Umbilical cord (tissue), 1 donor: ENCODE measurements at regions not wholly inside any gene's neighbourhood (a gene's known extent, or its start where the extent isn't known, plus 50 kb on each side); places are given as distances from the start of the nearest gene placed in this dataset.
A peak's percentile ranks its signal among the peaks of the same experiment; 100 is the strongest.
"Not testable (repeated sequence)": the region's sequence is repeated elsewhere in the genome, so short reads cannot be mapped to it uniquely, and the experiment has no call there.

ENCODE experiments used
- DNase-seq: peaks from one replicate; pipeline ENCODE4 v3.0.0-alpha.2; 2015; ENCODE audit warnings: low spot score

DNA sequence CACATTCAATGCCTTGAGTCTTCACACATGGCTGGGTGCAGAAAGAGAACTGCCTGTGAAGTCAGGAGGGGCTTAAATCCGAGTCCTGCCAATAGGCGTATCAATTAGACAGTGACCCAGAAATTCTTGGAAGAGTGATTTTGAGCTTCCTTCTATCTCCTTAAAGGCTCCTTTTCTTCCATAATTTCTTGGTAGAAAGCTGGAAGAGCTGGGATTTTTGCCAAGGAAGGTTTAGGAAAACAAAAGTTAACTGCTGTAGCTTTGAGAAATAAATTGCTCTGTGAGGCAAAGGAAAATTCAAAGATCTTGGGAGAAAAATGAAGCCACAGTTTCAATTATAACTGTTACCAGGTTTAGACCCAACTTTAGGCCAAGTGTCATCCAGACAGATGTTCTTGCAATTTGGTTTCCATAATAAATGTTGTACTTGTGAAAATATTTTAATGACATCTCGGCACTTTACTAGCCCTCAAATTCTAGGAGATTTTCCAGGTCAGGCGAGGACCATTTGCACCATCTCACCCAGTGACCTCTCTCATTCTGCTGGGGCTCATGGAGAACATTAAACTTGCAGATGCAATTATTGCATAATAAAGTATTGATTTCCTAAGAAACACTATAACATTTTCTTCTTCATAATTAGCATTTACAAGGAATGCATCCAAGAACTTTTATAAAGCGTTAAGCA is 329.7 kb upstream of the MEIS1 start:
- DNase-seq = peak; percentile 21

DNA sequence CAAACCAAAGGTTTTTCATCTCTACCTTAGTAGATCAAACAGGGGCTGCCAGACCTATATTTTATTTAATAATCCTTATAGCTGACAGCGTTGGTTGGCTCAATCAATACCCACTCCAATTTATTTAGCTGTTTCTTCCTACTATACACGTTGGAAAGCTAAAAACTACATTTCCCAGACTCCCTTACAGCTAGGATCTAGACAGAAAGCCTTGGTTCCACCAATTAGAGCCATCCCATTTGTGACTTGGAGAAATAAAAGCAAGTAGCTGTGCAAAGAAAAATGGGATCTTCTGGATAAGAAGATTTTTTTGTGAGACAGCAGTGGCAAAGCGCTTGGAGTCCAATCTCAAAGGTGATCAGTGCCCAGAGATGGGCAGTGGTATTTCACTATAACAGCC is 331.3 kb upstream of the MEIS1 start:
- no peak for DNase-seq

GRCh38 chr2:66101206-66101605 is 333.7 kb upstream of the MEIS1 start:
- DNase-seq = no peak

- DNase-seq = no peak
These were observed 339.0 kb upstream of the MEIS1 start for GRCh38 chr2:66095820-66096345.

DNA sequence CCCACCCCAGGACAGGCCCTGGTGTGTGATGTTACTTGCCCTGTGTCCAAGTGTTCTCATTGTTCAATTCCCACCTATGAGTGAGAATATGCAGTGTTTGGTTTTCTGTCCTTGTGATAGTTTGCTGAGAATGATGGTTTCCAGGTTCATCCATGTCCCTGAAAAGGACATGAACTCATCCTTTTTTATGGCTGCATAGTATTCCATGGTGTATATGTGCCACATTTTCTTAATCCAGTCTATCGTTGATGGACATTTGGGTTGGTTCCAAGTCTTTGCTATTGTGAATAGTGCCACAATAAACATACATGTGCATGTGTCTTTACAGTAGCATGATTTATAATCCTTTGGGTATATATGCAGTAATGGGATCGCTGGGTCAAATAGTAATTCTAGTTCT is 340.2 kb upstream of the MEIS1 start:
- not testable (repeated sequence) for DNase-seq

GRCh38 chr2:66093371-66093770 is 341.6 kb upstream of the MEIS1 start:
- DNase-seq = no peak

DNA sequence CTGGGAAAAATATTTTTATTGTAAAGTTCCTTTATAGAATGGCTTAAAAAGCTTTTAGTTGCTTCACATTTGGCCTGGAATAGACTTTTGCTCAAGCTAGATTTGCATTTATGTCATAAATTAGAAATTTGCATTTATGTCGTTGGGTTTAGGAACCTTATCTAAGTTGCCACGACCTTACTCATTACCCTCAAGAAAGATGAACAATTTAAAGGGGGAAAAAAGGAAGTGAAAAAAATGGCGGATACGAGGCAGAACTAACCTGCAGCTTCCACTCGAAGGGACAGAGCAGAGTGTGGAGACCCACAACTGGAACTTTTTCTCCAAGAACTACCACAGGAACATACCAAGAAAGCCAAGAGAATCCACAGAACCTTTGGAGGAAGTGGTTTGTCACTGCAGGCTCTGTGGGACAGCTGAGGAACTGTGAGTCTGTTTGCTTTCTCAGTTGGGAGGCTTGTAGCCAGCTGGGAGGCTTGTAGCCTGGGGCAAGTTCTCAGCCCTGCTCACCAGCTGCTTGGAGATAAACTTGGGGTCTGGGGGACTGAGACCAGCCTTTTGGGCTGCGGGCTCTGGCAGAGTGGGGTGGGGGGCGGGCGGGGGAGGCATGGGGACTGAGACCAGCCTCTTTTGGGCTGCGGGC is 349.9 kb upstream of the MEIS1 start:
- DNase-seq = no peak

DNA sequence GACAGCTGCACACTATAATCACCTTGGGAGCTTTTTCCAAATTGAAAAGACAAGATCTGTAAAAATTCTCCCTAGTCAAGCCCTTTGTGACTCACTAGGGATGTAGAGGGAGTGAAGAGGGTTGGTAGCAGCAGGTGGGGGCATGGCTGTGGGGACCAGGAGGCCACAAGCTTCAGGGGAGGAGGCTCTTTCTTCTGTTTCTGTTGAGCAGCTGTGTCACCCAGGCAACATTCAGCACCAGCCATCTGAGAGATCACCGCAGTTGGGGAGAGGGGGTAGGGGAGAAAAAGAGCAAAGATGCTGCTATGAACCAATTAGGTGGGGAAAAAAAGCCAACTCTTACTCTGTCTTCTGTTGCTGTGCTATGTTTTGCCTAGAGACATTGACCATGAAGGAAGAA is 352.3 kb upstream of the MEIS1 start:
- DNase-seq = no peak

- DNase-seq = no peak
These were observed 354.8 kb upstream of the MEIS1 start for GRCh38 chr2:66080127-66080526.

- DNase-seq = no peak
These were observed 361.8 kb upstream of the MEIS1 start for GRCh38 chr2:66073172-66073571.

DNA sequence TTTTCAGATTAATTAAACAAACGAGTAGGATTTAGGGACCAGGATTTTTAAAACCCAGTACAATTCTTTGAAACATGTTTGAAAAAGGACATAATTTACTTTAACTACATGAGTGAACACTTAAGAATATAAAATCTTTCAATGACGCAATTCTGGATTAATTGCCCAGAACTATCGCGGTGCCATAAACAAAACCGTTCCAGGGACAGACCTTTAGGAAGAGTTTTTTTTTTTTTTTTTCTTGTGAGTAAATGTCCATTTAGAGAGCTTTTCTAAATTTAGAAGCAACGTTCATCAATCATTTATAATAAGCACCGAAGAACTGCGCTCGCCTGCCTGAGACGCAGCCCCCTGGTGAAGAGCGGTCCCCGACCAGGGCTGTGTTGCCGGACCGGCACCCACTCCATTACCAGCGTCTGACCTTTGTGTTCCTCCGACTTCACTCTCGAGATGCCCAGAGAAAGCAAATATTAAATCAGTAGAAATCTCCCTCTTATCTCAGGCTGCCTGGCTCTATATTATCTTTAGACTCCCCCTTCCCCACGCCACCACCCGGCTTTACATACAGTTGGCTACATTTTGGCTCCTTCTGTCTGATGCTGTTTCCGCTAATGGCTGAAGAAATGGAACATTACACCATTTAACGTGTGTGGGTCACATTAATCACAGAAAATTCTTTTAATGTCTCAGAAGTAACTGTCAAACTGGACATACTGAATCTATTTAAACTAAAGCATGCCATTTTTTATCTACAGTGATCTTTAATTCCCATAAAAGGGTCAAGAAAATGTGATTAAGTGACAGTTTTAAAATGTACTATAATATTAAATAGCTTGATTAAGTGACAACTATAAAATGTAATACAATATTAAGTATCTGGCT is 364.0 kb upstream of the MEIS1 start:
- peak; percentile 38 for DNase-seq

DNA sequence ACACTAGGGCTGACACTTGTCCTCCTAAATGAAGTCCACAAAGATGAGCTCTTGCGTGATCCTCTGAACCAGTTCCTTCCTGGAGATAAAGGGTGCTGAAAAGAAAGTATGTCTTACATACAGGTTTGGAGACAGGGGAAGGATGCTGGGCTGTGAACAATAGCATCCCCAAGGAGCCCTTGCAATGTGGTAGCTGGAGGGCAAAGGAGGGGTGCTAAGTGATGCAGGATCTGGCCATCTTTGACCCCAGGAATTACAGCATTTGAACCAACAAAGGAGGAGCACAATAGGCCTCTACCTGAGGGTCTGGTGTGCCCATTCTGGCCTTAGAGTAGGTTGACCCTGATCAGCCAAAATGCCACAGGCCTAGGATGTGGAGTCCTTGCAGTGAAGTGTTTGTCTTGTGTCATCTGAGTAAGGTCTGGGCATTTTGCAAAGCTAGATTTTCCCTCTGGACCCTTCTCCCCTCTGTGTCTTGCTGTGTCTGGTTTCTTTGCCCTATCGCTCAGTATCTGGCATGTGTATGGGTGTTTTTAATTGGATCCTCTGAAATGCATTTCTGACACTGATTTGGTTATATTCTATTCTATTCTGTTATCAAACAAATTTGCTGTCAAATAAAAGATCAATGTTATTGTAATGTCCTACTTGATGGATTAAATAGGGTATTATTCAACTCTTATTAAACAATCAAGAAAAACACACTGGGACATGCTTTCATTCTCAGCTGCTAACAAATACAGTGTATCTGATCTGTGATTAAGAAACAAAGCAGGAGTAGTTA is 364.8 kb upstream of the MEIS1 start:
- DNase-seq = no peak

GRCh38 chr2:66066032-66066431 is 368.9 kb upstream of the MEIS1 start:
- peak; percentile 74 for DNase-seq

DNA sequence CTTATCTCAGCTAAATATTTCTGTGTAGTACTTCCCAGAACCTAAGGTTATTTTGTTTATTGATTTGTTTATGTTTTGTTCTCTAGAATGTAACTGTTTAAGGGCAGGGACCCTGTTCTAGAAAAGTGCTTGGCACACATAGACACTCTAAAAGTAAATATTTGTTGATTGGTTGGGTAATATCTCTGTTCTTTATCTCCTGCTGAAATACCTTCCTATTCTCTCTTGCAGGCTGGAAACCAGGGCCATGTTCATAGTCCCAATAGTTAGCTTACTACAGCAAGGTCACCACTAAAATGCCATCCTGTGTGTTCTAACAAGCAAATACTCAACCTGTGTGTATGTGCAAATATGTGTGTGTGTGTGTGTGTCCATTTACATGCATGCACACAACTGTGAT is 375.6 kb upstream of the MEIS1 start:
- no peak for DNase-seq

- no peak for DNase-seq
These were observed 376.2 kb upstream of the MEIS1 start for GRCh38 chr2:66058675-66059074.

- no peak for DNase-seq
These were observed 377.1 kb upstream of the MEIS1 start for GRCh38 chr2:66057844-66058243.

DNA sequence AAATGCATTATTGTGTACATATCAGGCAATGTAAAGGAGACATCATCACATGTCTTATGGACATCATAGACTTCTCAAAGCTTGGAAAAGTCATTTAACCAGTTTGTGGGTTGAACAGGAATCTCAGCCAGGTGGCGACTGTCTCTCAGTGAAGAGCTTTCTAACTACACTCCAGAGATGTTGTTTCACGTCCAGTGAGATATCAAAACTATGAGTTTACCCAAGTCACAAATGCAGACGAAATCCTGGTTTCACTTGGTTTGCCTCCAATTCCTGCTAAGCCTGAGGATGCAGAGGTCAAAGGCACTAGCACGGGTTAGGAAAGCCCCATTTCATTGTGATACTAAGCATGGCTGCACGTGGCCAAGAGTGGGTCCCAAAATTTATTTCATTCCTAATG is 384.5 kb upstream of the MEIS1 start:
- no peak for DNase-seq

- no peak for DNase-seq
These were observed 386.3 kb upstream of the MEIS1 start for GRCh38 chr2:66048667-66049066.

DNA sequence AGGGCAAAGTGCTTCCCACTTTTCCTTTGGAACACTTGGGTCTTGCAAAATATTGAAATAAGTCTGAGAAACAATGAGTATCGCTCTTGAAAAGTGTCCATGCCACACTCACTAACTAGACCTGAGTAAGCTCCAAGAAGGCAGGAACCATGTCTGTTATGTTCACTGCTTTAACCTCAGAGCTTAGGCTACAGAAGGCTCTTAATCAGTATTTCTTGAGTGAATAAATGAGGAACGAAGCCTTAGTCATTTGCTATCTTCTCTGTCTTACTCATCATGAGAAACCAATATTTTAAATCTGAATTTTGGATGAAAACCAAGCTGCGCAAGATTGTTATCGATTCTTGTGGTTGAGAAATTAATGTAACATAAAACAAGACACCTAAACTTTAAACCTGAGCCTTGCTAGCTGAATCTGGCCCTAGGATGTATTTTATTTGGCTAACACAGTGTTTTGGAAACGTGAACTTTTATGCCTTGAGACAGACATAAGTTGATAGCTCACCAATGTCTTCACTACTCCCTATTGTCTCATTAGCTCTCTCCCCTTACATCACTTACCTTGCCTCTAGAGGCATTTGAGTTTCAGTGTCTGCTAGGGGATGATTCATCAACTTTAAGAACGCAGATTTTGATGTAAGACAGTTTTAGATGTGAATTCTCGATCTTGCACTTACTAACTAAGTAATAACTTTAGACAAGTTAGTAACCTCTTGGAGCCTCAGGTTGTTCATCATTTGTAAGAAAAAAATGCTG is 392.8 kb upstream of the MEIS1 start:
- no peak for DNase-seq

- DNase-seq = no peak
These were observed 398.0 kb upstream of the MEIS1 start for GRCh38 chr2:66036948-66037347.

- peak; percentile 19 for DNase-seq
These were observed 400.5 kb upstream of the MEIS1 start for GRCh38 chr2:66034467-66034866.
